HCT116 (cell line): ENCODE measurements at regions not wholly inside any gene's neighbourhood (a gene's known extent, or its start where the extent isn't known, plus 50 kb on each side); places are given as distances from the start of the nearest gene placed in this dataset.

Source experiments
- ATAC-seq: fragments of 200-7000 bp; cut with Tn5 transposase; 2 replicates; pipeline ENCODE4 v1.9.1; 2020; ENCODE audit warnings: mild to moderate bottlenecking, moderate library complexity
- BruUV-seq: library from RNA; stranded (reverse); fragments of 400-500 nt; replicated peaks from 2 replicates; lab custom pipeline; 2021; lab: Mats Ljungman, UMichigan
- CTCF ChIA-PET: fragments of 300-600 bp; sonication (Branson Sonifier 250); formaldehyde crosslinking; loops from one replicate; lab custom pipeline; 2021; ENCODE audit warnings: antibody characterized with exemption; lab: Charles Lee
- POLR2A ChIA-PET: fragments of 300-600, 350-600 bp; sonication (Branson Sonifier 250); formaldehyde crosslinking; loops from one replicate; lab custom pipeline; 2021; ENCODE audit warnings: antibody characterized with exemption; lab: Charles Lee
- RAD21 ChIA-PET, 2 experiments: fragments of 300-600 bp; sonication (Branson Sonifier 250); formaldehyde crosslinking; loops; one replicate each; lab custom pipeline; 2023; ENCODE audit warnings: low total read pairs in 2 of 2; ENCODE audit not compliant: uncharacterized antibody in 2 of 2, unreplicated experiment in 2 of 2, low non-redundant PET in 1 of 2; lab: Charles Lee
- DNase-seq: peaks from one replicate; pipeline ENCODE4 v3.0.0-alpha.2; 2010; ENCODE audit warnings: low read depth, low spot score
- H2AFZ ChIP-seq: fragments of 200-600 bp; shearing (Covaris generic), sonication (generic); 2 replicates; pipeline ENCODE4 v1.6.1; 2017; ENCODE audit warnings: low read depth, mixed run types, mixed read lengths, antibody characterized with exemption, low read length; ENCODE audit not compliant: poor library complexity, severe bottlenecking
- H3K27ac ChIP-seq: 2 replicates; pipeline ENCODE4 v1.5.1; 2012; ENCODE audit warnings: low read depth, low read length
- H3K27me3 ChIP-seq: fragments of 200-600 bp; sonication (generic); 2 replicates; pipeline ENCODE4 v1.6.1; 2016; ENCODE audit warnings: mixed run types, low read length, mixed read lengths; ENCODE audit not compliant: insufficient read depth
- H3K36me3 ChIP-seq, 2 experiments: fragments of 200-500 bp in 1 of 2; fragments of 200-600 bp in 1 of 2; sonication (Bioruptor generic) in 1 of 2; sonication (generic) in 1 of 2; 2 replicates each; pipeline versions ENCODE4 v1.5.1 to v1.6.1; 2014 to 2016; ENCODE audit warnings: low read length in 2 of 2, inconsistent platforms in 1 of 2, mixed read lengths in 1 of 2, mixed run types in 1 of 2; ENCODE audit not compliant: insufficient read depth in 2 of 2, control insufficient read depth in 1 of 2
- H3K4me1 ChIP-seq, 2 experiments: fragments of 200-600 bp in 1 of 2; sonication (generic) in 1 of 2; 2 replicates each; pipeline versions ENCODE4 v1.5.1 to v1.6.1; 2012 to 2017; ENCODE audit warnings: low read length in 2 of 2, inconsistent platforms in 1 of 2, mild to moderate bottlenecking in 1 of 2, mixed read lengths in 1 of 2, mixed run types in 1 of 2, moderate library complexity in 1 of 2; ENCODE audit not compliant: insufficient read depth in 2 of 2, control insufficient read depth in 1 of 2
- H3K4me2 ChIP-seq: fragments of 200-600 bp; sonication (generic); 2 replicates; pipeline ENCODE4 v1.6.1; 2017; ENCODE audit warnings: mixed run types, low read length, mixed read lengths
- H3K4me3 ChIP-seq, 2 experiments: fragments of 200-600 bp in 1 of 2; sonication (generic) in 1 of 2; replicated peaks in 1 of 2; 2 replicates each; pipeline ENCODE4 v1.5.1; 2011 to 2016; ENCODE audit warnings: low read length in 2 of 2, control low read depth in 1 of 2, low read depth in 1 of 2, mild to moderate bottlenecking in 1 of 2, mixed read lengths in 1 of 2, mixed run types in 1 of 2
- H3K79me2 ChIP-seq: fragments of 200-600 bp; sonication (generic); 2 replicates; pipeline ENCODE4 v1.6.1; 2017; ENCODE audit warnings: mild to moderate bottlenecking, mixed run types, low read length, moderate library complexity, mixed read lengths; ENCODE audit not compliant: insufficient read depth
- H3K9ac ChIP-seq: fragments of 200-600 bp; sonication (generic); 2 replicates; pipeline ENCODE4 v1.6.1; 2016; ENCODE audit warnings: low read length, mixed read lengths
- H3K9me2 ChIP-seq: fragments of 200-600 bp; sonication (generic), shearing (Covaris generic); 2 replicates; pipeline ENCODE4 v1.6.1; 2017; ENCODE audit warnings: mixed run types, mild to moderate bottlenecking, moderate library complexity; ENCODE audit not compliant: insufficient read depth
- H3K9me3 ChIP-seq, 2 experiments: fragments of 200-500 bp in 1 of 2; fragments of 200-600 bp in 1 of 2; sonication (Bioruptor generic) in 1 of 2; sonication (generic) in 1 of 2; 2 replicates each; pipeline ENCODE4 v1.6.1; 2014 to 2017; ENCODE audit warnings: low read length in 2 of 2, mixed read lengths in 2 of 2, inconsistent platforms in 1 of 2, low read depth in 1 of 2, mild to moderate bottlenecking in 1 of 2, mixed run types in 1 of 2, moderate library complexity in 1 of 2; ENCODE audit not compliant: control insufficient read depth in 1 of 2, insufficient read depth in 1 of 2
- H4K20me1 ChIP-seq: fragments of 200-600 bp; sonication (generic), shearing (Covaris generic); 2 replicates; pipeline ENCODE4 v1.6.1; 2017; ENCODE audit warnings: mixed run types, mild to moderate bottlenecking, moderate library complexity; ENCODE audit not compliant: insufficient read depth
- ATF3 ChIP-seq: IDR thresholded peaks from 2 replicates; pipeline ENCODE4 v1.6.1; 2012
- CEBPB ChIP-seq: IDR thresholded peaks from 2 replicates; pipeline ENCODE4 v1.6.1; 2012; ENCODE audit warnings: low read depth
- CTCF ChIP-seq, 3 experiments: fragments of 200-600 bp in 1 of 3; sonication (generic) in 1 of 3; IDR thresholded peaks in 2 of 3; conservative IDR thresholded peaks in 1 of 3; 2 replicates each; pipeline ENCODE4 v1.5.1; 2012 to 2017; ENCODE audit warnings: low read depth in 2 of 3, low read length in 2 of 3, antibody characterized with exemption in 1 of 3, borderline replicate concordance in 1 of 3, control low read depth in 1 of 3, mild to moderate bottlenecking in 1 of 3, mixed read lengths in 1 of 3, mixed run types in 1 of 3, moderate library complexity in 1 of 3; ENCODE audit not compliant: insufficient read depth in 1 of 3
- EZH2 ChIP-seq: fragments of 200-600 bp; sonication (generic); IDR thresholded peaks from 2 replicates; pipeline ENCODE4 v1.6.1; 2017; ENCODE audit warnings: antibody characterized with exemption, mixed run types
- EZH2phosphoT487 ChIP-seq: fragments of 200-600 bp; IDR thresholded peaks from 2 replicates; pipeline ENCODE4 v1.6.1; 2018; ENCODE audit warnings: antibody characterized with exemption, borderline replicate concordance
- MAX ChIP-seq: IDR thresholded peaks from 2 replicates; pipeline ENCODE4 v1.6.1; 2012
- SRF ChIP-seq: IDR thresholded peaks from 2 replicates; pipeline ENCODE4 v1.6.1; 2012; ENCODE audit warnings: low read depth
- TCF7L2 ChIP-seq: IDR thresholded peaks from 2 replicates; pipeline ENCODE4 v1.7.0; 2011; ENCODE audit warnings: borderline replicate concordance, inconsistent platforms; ENCODE audit not compliant: insufficient read depth, insufficient read length; ENCODE audit errors: extremely low read depth
- YY1 ChIP-seq: IDR thresholded peaks from 2 replicates; pipeline ENCODE4 v1.6.1; 2011; ENCODE audit warnings: low read length, low read depth, moderate library complexity, mild to moderate bottlenecking; ENCODE audit not compliant: insufficient replicate concordance; ENCODE audit errors: extremely low read depth
- ZFX ChIP-seq: fragments of 450-650 bp; IDR thresholded peaks from 2 replicates; pipeline ENCODE4 v1.6.1; 2017
- intact Hi-C: fragments of 100-400 bp; cut with micrococcal nuclease; formaldehyde crosslinking; loops from 2 replicates; pipeline ENCODE4 v1.10.0; 2022

- no peak overlapping the region for H3K4me3 ChIP-seq
- ChIA-PET RAD21 (no interaction called here), POLR2A (no interaction called here), CTCF (no interaction called here)
- H3K9ac ChIP-seq: no peak overlapping the region
- H3K4me2 ChIP-seq: no peak overlapping the region
- H2AFZ ChIP-seq: no peak overlapping the region
- DNase-seq (no peak), ATAC-seq (no peak)
- H3K4me1 ChIP-seq: no peaks in the 10 kb centered on the region
- peaks cover 6% of the 10 kb centered on the region; the same call in 1 of the 2 replicates for H3K27me3 ChIP-seq
- no TSS peak for BruUV-seq
- no peaks in the 10 kb centered on the region for H4K20me1 ChIP-seq
- no peaks in the 10 kb centered on the region for H3K9me3 ChIP-seq
- intact Hi-C loops: no loop called here
- no peaks in the 10 kb centered on the region for H3K9me2 ChIP-seq
- no peaks in the 10 kb centered on the region for H3K36me3 ChIP-seq
- no peaks in the 10 kb centered on the region for H3K79me2 ChIP-seq
- TF ChIP-seq SRF (no peak), CTCF (IDR thresholded peaks at IDR 0.05 in 2 of 3, conservative IDR thresholded peaks at IDR 0.05 in 1 of 3; ENCODE audit: borderline replicate concordance in 1 of 3, insufficient read depth in 1 of 3, low read depth in 2 of 3, low read length in 2 of 3) (no peak), TCF7L2 (no peak), EZH2 (no peak), EZH2phosphoT487 (no peak), ZFX (no peak), ATF3 (no peak), CEBPB (no peak), YY1 (no peak), MAX (no peak)
- no peak overlapping the region for H3K27ac ChIP-seq
Measured at GRCh38 chr1:203931953-203932352, 70.6 kb downstream of the SNRPE start.
